Liver (tissue), 8 donors: ENCODE measurements at regions not wholly inside any gene's neighbourhood (a gene's known extent, or its start where the extent isn't known, plus 50 kb on each side); places are given as distances from the start of the nearest gene placed in this dataset.

Experiments used
- DNase-seq: peaks from one replicate; pipeline ENCODE4 v3.0.0-alpha.2; 2017; ENCODE audit warnings: low spot score
- H3K27ac ChIP-seq, 2 donors: one replicate each; pipeline ENCODE4 v1.7.0; 2013; ENCODE audit warnings: inconsistent platforms in 2 of 2, low read length in 2 of 2, control low read depth in 1 of 2, low read depth in 1 of 2, mild to moderate bottlenecking in 1 of 2
- H3K27me3 ChIP-seq, 4 donors: one replicate each; pipeline versions ENCODE4 v1.6.1 to v1.7.0; 2013; ENCODE audit warnings: low read length in 3 of 4, inconsistent platforms in 1 of 4, mild to moderate bottlenecking in 1 of 4, moderate library complexity in 1 of 4; ENCODE audit not compliant: control insufficient read depth in 4 of 4, insufficient read depth in 4 of 4
- H3K36me3 ChIP-seq, 4 donors: one replicate each; pipeline versions ENCODE4 v1.6.1 to v1.7.0; 2013; ENCODE audit warnings: low read length in 3 of 4, mild to moderate bottlenecking in 3 of 4, low read depth in 1 of 4, moderate library complexity in 1 of 4; ENCODE audit not compliant: control insufficient read depth in 4 of 4, insufficient read depth in 3 of 4
- H3K4me1 ChIP-seq, 4 donors: one replicate each; pipeline versions ENCODE4 v1.6.1 to v1.7.0; 2013; ENCODE audit warnings: low read length in 3 of 4, mild to moderate bottlenecking in 3 of 4, moderate library complexity in 1 of 4; ENCODE audit not compliant: control insufficient read depth in 4 of 4, insufficient read depth in 4 of 4
- H3K4me3 ChIP-seq, 3 donors: one replicate each; pipeline versions ENCODE4 v1.6.1 to v1.7.0; 2013; ENCODE audit warnings: low read length in 3 of 3, control low read depth in 1 of 3, low read depth in 1 of 3, mild to moderate bottlenecking in 1 of 3
- H3K9ac ChIP-seq, 2 donors: one replicate each; pipeline ENCODE4 v1.7.0; 2013; ENCODE audit warnings: low read length in 2 of 2, mild to moderate bottlenecking in 2 of 2, moderate library complexity in 2 of 2, control low read depth in 1 of 2, low read depth in 1 of 2
- H3K9me3 ChIP-seq, 4 donors: one replicate each; pipeline versions ENCODE4 v1.6.1 to v1.7.0; 2013; ENCODE audit warnings: low read length in 3 of 4; ENCODE audit not compliant: control insufficient read depth in 4 of 4
- EGR1 ChIP-seq, 2 donors: IDR thresholded peaks; 2 replicates each; pipeline ENCODE4 v1.6.1; 2016 to 2018; ENCODE audit warnings: antibody characterized with exemption in 2 of 2, low read depth in 2 of 2
- FOXA1 ChIP-seq: IDR thresholded peaks from 2 replicates; pipeline ENCODE4 v1.6.1; 2016; ENCODE audit warnings: antibody characterized with exemption
- GABPA ChIP-seq, 2 donors: IDR thresholded peaks in 1 of 2; conservative IDR thresholded peaks in 1 of 2; 2 replicates each; pipeline ENCODE4 v1.6.1; 2016; ENCODE audit warnings: antibody characterized with exemption in 2 of 2, mild to moderate bottlenecking in 1 of 2, moderate library complexity in 1 of 2
- HNF4A ChIP-seq, 2 donors: conservative IDR thresholded peaks; 2 replicates each; pipeline ENCODE4 v1.6.1; 2016; ENCODE audit warnings: antibody characterized with exemption in 2 of 2, mild to moderate bottlenecking in 2 of 2
- HNF4G ChIP-seq: IDR thresholded peaks from 2 replicates; pipeline ENCODE4 v1.6.1; 2016; ENCODE audit warnings: antibody characterized with exemption
- NR2F2 ChIP-seq: IDR thresholded peaks from 2 replicates; pipeline ENCODE4 v1.6.1; 2016; ENCODE audit warnings: antibody characterized with exemption
- RAD21 ChIP-seq, 2 donors: IDR thresholded peaks; 2 replicates each; pipeline ENCODE4 v1.6.1; 2016; ENCODE audit warnings: antibody characterized with exemption in 2 of 2, mild to moderate bottlenecking in 2 of 2
- YY1 ChIP-seq: IDR thresholded peaks from 2 replicates; pipeline ENCODE4 v1.6.1; 2016; ENCODE audit warnings: antibody characterized with exemption, mild to moderate bottlenecking
- WGBS: extraction: QIAGEN DNeasy Blood & Tissue Kit; methylation state at CpG from one replicate; pipeline ENCODE4 v1.1.7; 2013; 5-methylcytosine and 5-hydroxymethylcytosine counted together
- TF ChIP-seq, protein P1 (sequence below): fragments of 150-350 bp; IDR thresholded peaks from 2 replicates; pipeline ENCODE4 v1.5.1; 2017; ENCODE audit warnings: improper control_type of control experiment, low read depth, low read length; ENCODE audit not compliant: missing input control
- TF ChIP-seq, protein P2 (sequence below): IDR thresholded peaks from 2 replicates; pipeline ENCODE4 v1.6.1; 2016; ENCODE audit warnings: antibody characterized with exemption
- TF ChIP-seq, protein P3 (sequence below): IDR thresholded peaks from 2 replicates; pipeline ENCODE4 v1.6.1; 2016; ENCODE audit warnings: antibody characterized with exemption, mild to moderate bottlenecking
- donor health status: healthy.
- donor health status: healthy.
- donor health status: healthy.
- donor health status: healthy.
- donor health status: healthy.

DNA sequence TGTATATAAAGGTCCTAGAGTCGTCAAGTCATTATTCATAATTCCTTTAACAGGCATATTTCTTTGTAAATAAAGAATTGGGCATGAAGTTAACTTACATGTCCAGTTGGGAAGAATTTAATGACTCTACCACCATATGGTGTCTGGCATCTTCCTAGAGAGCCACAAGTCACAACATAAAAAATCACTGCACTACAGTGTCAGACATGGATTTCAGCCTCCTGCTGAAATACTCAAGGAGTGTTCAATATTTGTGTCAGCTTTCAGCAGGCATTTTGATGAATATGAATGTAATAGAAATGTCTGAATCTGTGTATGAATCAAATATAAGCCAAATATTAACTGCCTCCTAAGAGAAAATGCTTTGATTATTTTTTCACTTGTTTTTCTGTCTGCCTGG, 91.9 kb upstream of the TMPRSS15 start (continued):
- TF ChIP-seq, protein P1, sequence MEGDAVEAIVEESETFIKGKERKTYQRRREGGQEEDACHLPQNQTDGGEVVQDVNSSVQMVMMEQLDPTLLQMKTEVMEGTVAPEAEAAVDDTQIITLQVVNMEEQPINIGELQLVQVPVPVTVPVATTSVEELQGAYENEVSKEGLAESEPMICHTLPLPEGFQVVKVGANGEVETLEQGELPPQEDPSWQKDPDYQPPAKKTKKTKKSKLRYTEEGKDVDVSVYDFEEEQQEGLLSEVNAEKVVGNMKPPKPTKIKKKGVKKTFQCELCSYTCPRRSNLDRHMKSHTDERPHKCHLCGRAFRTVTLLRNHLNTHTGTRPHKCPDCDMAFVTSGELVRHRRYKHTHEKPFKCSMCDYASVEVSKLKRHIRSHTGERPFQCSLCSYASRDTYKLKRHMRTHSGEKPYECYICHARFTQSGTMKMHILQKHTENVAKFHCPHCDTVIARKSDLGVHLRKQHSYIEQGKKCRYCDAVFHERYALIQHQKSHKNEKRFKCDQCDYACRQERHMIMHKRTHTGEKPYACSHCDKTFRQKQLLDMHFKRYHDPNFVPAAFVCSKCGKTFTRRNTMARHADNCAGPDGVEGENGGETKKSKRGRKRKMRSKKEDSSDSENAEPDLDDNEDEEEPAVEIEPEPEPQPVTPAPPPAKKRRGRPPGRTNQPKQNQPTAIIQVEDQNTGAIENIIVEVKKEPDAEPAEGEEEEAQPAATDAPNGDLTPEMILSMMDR, result no peak
- TF ChIP-seq RAD21 (IDR thresholded peaks at IDR 0.05), result no peak
- TF ChIP-seq, protein P2, sequence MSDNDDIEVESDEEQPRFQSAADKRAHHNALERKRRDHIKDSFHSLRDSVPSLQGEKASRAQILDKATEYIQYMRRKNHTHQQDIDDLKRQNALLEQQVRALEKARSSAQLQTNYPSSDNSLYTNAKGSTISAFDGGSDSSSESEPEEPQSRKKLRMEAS, result no peak

DNA sequence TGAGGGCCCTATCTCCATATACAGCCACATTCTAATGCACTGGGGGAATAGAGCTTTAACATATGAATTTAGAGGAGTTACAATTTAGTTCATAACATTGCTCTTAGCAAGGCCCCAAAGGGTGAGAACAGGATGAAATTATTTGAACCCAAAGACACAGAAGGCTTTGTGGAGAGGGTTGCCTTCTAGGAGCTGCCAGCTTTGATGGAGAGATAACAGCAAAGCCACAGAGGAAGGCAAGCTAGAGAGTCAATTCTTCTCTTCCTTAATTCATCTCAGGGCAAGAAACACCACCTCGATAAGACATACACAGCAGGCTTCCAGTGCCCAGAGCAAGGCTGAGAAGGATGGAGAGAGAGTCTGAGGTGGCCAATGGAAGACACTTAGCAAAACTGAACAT, 94.8 kb upstream of the TMPRSS15 start:
- WGBS, result 28% methylated on average over 1 of the region's 1 CpG
- no peaks in the 10 kb centered on the region for H3K36me3 ChIP-seq
- H3K9me3 ChIP-seq, result no peaks in the 10 kb centered on the region

DNA sequence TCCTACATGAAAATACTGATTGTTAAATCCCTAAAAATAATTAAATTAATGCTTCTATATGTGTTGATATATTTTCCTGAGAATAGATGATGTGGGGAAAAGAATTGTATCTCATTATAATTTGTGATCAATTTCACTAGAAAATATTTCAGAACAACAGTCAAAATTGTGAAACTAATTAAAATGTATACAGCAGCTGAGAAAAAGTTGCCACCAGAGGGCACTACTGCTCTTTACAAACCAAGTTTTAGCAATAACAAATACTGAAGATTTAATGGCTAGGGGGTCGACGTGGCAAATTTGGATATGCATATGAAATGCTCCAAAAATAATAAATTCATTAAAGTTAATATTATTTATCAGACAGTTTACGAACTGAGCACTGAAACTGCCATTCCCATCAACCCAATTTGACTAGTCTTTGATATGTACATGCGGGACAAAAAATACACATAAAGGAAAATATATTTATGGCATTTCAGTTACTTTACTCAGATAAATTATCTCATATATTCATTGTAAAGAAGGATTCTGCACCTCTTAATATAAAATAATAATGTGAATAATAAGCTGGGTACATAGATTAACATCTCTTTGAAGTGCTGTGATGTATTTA, 96.3 kb upstream of the TMPRSS15 start:
- Histone ChIP-seq H3K27ac (no peak overlapping the region), H3K9ac (no peak overlapping the region), H3K4me3 (no peak overlapping the region), H3K36me3 (no peaks in the 10 kb centered on the region), H3K27me3 (no peaks in the 10 kb centered on the region), H3K9me3 (no peaks in the 10 kb centered on the region), H3K4me1 (no peaks in the 10 kb centered on the region)
- TF ChIP-seq, protein P1, result peak; percentile 60
- peak; percentile 68 to 72 for TF ChIP-seq RAD21 (IDR thresholded peaks at IDR 0.05)
- TF ChIP-seq HNF4G, result no peak
- TF ChIP-seq, protein P3, sequence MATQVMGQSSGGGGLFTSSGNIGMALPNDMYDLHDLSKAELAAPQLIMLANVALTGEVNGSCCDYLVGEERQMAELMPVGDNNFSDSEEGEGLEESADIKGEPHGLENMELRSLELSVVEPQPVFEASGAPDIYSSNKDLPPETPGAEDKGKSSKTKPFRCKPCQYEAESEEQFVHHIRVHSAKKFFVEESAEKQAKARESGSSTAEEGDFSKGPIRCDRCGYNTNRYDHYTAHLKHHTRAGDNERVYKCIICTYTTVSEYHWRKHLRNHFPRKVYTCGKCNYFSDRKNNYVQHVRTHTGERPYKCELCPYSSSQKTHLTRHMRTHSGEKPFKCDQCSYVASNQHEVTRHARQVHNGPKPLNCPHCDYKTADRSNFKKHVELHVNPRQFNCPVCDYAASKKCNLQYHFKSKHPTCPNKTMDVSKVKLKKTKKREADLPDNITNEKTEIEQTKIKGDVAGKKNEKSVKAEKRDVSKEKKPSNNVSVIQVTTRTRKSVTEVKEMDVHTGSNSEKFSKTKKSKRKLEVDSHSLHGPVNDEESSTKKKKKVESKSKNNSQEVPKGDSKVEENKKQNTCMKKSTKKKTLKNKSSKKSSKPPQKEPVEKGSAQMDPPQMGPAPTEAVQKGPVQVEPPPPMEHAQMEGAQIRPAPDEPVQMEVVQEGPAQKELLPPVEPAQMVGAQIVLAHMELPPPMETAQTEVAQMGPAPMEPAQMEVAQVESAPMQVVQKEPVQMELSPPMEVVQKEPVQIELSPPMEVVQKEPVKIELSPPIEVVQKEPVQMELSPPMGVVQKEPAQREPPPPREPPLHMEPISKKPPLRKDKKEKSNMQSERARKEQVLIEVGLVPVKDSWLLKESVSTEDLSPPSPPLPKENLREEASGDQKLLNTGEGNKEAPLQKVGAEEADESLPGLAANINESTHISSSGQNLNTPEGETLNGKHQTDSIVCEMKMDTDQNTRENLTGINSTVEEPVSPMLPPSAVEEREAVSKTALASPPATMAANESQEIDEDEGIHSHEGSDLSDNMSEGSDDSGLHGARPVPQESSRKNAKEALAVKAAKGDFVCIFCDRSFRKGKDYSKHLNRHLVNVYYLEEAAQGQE, result no peak
- DNase-seq, result no peak
- WGBS, result 27% methylated on average over 4 of the region's 4 CpGs

More for the DNA sequence above, 94.8 kb upstream of the TMPRSS15 start:
- H3K9ac ChIP-seq, result no peak overlapping the region
- no peaks in the 10 kb centered on the region for H3K27me3 ChIP-seq
- TF ChIP-seq HNF4G (no peak), GABPA (IDR thresholded peaks at IDR 0.05 in 1 of 2, conservative IDR thresholded peaks at IDR 0.05 in 1 of 2) (no peak), EGR1 (IDR thresholded peaks at IDR 0.05; ENCODE audit: low read depth in 2 of 2) (no peak), FOXA1 (no peak), NR2F2 (no peak), YY1 (no peak), RAD21 (IDR thresholded peaks at IDR 0.05) (no peak), HNF4A (conservative IDR thresholded peaks at IDR 0.05) (no peak)
- TF ChIP-seq, protein P3, result no peak
- TF ChIP-seq, protein P1, result no peak
- H3K27ac ChIP-seq, result no peak overlapping the region
- no peak for DNase-seq
- no peaks in the 10 kb centered on the region for H3K4me1 ChIP-seq
- no peak overlapping the region for H3K4me3 ChIP-seq
